Posterior cingulate gyrus (tissue), 11 donors: ENCODE measurements at regions not wholly inside any gene's neighbourhood (a gene's known extent, or its start where the extent isn't known, plus 50 kb on each side); places are given as distances from the start of the nearest gene placed in this dataset.

Experiments used
- DNase-seq, 10 donors: peaks; one replicate each; pipeline versions ENCODE4 v3.0.0 to v3.0.0-alpha.2; 2020 to 2021; ENCODE audit warnings: mixed read lengths in 3 of 10
- intact Hi-C: fragments of 100-400 bp; cut with DNase I; formaldehyde crosslinking; loops from one replicate; pipeline ENCODE4 v1.15.1; 2023

DNA sequence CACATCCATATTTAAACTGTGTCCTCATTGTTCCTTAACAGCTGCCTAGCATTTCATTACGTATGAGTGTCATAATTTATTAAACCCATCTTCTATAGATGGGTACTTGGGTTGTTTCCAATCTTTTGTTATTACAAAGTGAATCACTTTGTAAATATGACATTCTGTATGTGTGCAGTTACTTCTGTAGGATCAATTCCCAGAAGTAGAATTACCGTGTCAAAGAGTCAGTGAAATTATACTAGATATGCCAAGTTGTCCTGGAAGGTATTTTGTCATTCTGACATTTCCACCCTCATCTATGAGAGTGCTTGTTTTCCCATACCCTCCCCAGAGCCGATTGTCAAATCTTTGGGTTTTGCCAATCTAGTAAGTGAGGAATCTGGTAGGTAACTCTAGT is 194.5 kb upstream of the APCDD1 start:
- intact Hi-C loops = no loop called here
- DNase-seq = no peak

DNA sequence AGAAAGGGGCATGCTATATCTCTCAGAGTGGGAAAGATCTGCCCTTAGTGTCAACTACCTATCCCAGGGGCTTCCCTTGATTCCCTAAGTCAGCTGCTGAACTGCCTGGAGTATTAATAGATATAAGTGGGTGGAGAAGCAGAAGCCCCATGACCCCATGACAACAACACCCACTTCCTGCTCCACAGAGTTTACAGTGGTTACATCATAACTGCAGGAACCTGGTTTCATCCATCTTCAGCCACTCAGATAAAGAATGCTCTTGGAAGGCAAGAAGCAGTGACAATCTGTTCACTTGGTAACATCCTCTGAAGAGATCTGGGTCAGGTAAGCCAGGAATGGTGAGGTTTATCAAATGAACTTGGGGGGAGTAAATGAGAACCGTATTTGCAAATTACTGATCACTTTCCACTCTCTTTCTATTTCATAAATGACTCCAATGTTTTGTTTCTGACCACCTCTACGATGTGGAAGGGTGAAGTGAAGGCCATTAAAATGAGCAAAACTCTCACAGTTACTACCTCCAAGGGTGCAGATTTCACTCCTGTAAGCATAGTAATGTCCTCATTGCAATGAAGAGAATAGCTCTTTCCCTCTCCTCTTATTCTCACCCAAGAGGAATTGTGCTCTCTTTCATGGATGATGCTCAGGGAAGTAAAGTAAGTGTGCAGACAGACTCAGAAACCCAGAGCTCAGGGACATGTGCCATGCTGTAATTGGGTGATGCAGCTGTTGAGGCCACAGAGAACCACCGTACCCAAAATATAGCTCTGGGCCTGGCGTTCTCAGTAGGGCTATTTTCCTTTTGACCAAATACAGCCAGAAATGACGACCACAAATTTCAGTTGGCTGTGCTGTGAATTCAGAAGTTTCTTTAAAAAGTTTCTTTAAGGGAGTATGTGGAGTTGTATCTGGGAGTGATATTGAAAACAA is 192.8 kb upstream of the APCDD1 start:
- DNase-seq = no peak
- intact Hi-C loops = no loop called here

DNA sequence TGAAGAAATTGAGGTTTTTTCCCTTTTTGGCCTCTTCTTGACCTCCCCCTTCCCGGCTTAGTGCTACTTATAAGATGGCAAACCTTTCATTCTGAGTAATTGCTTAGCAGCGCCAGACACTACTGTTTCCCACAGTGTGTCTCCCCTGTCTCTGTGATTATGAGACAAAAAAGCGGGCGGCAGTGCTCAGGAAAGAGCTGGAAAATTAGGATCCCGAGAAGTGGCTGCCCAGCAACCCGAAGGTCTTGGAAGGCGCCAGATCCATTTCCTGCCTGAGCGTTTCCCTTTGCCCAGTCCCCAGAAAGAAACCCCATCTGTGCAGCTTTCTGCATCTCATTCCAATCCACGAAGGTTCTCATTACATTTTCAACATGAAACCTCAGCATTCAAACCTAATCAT is 191.9 kb upstream of the APCDD1 start:
- intact Hi-C loops = no loop called here

DNA sequence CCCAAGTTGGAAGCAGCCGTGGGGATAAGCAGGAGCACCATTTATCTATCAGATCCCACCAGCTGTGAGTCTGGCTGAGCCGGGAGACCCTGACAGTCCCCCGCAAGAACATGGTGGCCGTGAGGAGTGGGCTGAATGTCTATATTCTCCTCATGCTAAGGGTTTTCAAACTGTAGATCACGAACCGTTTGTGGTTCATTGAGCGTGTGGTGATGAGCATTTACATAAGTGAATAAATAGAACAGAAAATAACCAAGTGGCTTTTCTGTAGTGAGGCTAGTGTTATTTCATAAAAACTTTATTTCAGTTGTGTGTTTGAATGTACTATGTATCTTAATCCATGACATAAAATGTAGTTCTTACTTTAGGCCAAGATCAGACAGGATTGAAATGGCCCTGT is 190.2 kb upstream of the APCDD1 start:
- intact Hi-C loops = no loop called here
- DNase-seq = no peak

More for the DNA sequence above, 191.9 kb upstream of the APCDD1 start:
- DNase-seq = no peak

DNA sequence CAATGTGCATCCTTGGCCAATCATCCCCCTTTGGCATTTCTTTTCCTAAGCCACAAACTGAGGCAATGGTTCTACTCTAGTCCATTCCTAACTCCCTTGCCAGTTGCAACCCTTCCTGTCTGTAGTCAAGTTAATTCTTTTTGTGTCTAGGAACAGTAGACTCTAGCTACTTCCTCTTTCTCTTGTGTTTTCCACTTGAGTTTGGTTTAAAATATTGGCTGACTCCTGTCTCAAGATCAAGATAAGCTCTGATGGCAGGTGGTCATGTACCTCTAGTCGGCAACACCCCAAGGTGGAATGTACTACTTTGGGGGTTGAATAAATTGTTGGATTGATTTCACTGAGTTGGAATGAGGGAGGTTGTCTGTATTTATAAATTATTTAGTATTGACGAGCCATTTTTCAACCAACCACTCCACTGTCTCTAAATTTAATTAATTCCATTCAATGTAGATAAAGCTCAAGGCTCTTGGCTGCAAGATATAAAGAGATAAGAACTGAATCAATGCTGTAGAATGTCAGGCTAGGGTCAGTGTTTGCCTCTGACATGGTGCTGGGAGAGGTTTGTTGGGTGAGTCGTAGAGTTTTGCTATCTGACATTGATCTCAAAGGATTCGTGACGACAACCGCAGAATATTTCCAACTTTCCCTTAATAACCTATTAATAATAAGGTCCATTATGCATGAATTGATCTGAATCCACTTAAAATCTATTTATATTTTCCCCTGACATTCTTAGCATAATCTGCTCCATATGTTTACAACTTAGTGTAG is 188.7 kb upstream of the APCDD1 start:
- intact Hi-C loops = no loop called here
- DNase-seq = no peak

DNA sequence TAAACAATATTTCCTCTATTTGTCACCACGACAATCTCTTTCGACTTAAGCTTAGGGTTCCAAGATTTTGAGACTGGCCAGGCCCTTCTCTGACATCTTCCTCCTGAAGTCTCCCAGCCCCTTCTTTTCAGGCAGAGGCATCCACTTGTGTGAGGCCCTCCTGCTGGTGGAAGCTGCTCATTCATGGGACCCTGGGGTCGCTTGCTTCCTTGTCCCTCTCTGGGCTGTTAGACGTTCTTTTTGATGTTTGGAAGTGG is 188.2 kb upstream of the APCDD1 start:
- intact Hi-C loops = no loop called here
- DNase-seq = no peak

DNA sequence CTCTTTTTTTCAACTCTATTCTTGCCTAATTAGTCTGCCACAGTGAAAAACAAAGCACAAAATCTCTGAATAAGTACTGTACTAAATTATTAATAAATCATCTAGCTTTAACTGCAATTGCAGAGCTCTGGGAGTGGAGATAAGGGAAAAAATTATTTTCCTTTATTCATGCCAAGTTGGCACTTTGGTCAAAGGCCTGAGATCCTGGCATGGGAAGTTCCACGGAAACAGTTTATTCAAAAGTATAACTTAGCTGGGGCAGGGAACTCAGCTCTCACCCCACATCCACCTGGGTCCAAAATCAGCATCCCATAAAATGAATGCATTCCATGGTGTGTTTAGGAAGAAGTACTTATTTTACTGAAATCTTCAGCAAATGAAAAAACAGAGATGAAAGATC is 185.2 kb upstream of the APCDD1 start:
- intact Hi-C loops = no loop called here
- DNase-seq = no peak

DNA sequence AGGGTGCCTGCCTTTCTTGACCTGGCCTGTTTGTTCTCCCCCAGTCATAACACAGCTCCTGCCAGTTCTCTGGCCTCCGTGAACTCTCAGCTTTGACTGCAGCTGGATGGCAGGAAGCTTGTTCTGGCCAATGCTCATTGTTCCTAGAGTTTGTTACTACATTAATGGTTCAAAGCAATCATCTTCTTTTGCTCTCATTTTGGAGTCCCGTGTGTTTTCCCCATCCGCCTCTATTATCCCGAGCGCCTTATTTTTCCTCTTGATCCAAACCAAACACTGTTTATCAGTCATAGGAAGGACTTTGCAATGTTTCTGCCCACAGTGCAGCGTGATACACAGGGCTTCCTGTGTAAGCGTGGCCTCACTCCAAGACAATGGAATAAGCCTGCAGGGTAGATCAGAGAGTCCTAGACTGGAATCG is 184.3 kb upstream of the APCDD1 start:
- intact Hi-C loops = no loop called here
- DNase-seq = peak in 1 of 10 donors; percentile 34

DNA sequence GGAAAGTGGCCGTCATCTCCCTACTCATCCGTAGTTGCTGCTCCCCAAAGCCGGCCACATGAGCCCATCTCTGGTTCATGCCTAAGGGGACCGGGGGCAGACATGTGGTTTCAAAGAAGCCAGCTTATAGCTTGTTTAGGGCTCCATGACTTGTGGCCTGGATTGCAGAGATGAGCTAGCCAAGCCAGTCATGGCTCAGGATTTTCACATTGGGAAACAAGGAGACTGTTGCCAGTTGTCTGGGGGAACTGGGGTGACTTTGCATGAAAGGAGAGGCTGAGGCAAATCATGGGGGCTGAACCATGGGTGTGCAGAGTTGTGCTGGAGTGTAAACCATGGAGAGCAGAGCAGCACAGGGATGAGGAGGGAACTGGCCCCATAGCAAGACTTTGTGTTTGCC is 183.0 kb upstream of the APCDD1 start:
- no peak for DNase-seq
- intact Hi-C loops = no loop called here

DNA sequence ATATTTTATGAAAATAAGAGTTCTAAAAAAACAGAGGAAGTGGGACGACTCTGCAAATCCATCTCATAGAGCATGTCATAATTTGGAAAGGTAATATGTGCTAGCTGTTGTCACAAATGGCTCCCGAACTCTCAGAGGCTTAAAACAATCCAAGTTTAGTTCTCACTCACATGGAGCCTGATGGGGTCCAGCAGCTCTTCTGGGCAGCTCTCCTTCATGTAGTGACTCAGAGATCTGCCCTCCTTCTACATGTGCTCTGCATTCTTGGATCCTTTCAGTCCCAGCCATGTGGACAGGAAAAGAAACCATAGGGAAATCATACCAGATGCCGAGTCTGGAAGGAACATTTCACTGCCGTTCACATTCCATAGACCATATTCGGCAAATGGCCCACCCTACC is 180.1 kb upstream of the APCDD1 start:
- no peak for DNase-seq
- intact Hi-C loops = no loop called here

DNA sequence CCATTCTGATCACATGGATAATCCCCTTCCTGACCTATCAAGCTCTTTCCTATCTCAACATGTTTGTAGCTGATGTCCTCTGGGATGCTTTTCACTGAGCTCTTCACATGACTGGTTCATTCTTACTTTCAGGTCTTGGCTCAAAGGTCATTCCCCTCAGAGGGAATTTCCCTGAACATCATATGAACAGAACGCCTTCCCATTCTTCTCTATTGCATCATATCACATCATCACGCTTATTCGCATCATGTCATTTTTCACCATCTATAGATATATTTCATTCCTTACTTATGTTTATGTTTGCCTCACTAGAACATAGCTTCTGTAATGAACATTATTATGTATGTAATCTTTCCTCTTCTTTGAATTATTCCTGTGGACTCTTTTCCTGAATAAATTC is 178.9 kb upstream of the APCDD1 start:
- intact Hi-C loops = no loop called here
- DNase-seq = no peak

DNA sequence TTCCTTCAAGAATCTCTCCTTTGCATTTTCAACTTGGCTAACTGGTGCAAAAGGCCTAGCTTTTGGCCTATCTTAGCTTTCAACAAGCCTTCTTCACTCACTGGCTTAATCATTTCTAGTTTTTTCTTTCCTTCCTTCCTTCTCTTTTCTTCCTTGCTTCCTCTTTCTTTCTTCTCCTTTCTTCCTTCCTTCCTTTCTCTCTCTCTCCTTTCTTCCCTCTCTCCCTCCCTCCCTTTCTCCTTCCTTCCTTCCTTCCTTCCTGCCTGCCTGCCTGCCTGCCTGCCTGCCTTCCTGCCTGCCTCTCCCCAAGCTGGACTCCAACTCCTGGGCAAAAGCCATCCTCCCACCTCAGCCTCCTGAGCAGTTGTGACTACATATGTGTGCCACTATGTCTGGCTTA is 176.2 kb upstream of the APCDD1 start:
- intact Hi-C loops = no loop called here
- DNase-seq = no peak

DNA sequence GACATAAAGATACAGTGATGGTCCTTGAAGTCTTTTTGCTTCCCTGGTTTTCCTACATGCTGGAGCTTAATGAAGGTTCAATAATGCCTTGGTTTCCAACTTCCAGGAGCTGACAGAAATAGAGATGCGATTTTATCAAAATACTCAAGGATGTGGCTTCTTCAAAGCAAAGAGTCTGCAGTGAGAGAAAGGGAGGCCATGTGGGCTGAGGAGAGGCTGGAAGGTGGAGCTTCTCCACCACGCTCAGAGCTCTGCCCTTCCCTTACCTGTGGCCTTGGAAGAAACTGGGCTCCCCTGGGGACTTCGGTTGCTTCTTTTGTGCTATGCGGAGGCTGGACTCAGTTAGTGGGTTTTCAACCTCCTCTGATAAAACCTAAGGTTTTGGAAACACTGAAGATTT is 175.0 kb upstream of the APCDD1 start:
- no peak for DNase-seq
- intact Hi-C loops = no loop called here

DNA sequence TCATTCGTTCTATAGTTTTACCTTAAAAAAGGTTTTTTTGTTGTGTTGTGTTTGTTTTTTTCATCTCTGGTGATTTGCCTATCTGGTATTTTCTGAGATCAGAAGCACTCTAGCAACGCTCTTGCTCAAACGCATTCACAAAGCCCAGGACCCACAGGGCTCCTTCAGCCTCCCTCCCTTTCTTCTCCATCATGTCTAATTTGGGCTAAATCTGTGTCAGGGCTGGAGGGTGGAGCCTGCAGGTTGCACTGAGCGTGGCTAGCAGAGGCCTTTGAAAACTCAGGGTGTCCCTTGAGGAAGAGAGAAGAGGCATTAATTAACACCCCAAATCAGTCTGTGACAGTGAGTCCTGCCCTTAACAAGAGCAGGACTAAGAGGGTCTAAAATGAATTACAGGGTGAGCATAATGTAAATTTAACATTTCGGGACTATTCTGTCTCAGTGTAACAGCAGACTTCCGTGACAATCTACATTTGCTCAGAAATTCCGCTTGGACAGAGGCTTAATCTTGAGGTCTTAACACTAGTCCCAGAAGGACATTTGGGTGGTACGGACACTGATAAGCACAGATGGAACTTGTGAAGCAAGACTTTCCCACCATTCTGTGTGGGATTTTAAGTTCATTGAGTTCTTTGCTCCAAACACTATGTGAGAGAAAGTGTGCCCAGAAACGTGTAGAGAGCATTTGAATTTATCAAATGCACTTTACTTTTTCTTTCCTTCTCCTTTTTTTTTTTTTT is 174.4 kb upstream of the APCDD1 start:
- no peak for DNase-seq
- intact Hi-C loops = no loop called here

DNA sequence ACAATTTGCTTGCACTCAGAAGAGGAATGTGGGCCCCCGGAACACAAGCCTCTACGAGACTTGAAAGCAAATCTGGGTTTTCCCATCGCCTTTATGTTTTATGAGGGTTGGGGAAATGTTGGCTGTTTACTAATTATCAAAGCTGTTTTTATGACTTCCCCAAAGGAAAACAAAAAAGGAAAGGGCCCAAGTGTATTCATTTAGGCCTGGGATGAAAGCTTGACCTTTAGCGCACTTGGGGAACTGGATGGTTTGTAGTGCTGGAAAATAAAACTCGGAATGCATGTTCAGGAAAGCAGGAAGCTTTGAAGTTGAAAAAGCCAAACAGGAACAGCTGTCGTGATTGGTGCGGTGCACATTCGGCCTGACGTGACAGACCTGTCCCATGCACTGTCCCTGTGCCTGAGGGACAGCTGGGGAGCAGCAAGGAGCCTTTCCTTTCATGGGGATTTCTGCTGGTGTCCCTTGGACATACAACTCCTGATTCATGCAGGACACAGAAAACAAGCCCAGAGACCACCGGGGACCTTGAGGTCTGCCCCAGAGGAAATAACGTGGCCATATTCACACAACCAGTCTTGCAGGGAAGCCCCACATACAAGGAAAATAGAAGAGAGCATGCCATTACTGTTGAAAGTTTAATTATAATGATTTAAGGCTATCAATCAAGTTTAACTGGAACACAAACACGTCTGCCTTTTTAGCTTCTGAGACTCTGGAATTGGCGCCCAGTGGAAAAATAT is 169.7 kb upstream of the APCDD1 start:
- intact Hi-C loops = no loop called here
- no peak for DNase-seq

DNA sequence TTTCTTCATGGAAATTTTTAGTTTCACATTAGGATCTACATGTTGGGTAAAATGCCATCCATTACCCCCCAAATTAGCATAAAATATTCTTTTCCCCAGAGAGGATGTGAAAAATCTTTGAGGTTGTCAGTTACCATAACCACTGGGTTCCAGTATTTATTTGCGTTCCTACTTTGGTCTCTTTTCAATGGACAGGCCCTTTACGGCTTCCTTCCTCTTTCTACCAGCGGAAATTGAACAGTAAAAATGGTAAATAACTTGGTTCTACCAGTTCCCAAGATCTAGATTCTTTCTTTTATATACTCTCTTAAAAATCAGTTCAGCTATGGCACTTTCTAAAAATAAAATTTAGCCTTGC is 169.2 kb upstream of the APCDD1 start:
- no peak for DNase-seq
- intact Hi-C loops = no loop called here

DNA sequence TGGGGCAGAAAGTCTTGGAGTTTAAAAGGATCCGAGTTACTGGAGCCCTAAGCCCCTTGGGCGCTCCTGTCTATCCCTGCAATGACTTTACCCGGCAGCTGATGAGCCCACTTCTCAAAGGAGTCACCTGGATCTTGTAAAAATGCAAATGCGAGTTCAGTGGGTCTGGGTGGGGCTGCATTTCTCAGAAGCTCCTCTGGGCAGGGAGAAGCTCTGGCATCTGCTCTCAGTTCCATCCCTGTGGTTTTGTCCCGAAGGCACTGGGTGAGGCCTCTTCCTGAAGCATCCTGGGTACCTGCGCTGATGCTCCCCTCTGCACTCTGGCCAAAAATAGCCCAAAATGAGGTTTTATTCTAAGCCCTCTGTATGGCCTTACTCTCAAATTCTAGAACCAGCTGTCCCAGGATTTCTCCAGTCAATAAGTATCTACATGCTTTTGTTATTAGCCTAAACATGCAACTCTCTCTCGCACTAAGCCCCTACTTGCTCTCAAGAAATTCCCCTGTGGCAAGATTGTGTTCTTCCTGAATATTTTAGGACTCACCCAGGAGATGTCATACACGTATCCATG is 167.8 kb upstream of the APCDD1 start:
- intact Hi-C loops = no loop called here
- DNase-seq = no peak

DNA sequence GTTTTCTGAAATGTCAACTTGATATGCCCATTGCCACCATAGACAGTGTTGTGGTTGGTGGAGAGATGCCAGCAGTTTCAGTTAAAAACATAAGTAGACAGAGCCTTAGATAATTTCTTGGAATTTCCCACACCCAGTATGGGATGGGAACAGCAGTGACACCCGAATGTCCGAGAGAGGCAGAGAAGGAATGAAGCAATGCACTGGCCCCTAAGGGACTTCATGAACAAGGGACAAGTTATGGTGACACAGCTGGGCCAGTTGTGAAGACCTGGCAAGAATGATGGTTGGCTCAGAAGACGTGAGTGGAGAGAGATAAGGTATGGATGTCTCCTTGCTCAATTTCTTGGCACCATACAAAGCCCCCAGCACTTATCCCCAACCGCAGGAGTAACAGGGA is 165.2 kb upstream of the APCDD1 start:
- DNase-seq = no peak
- intact Hi-C loops = no loop called here

DNA sequence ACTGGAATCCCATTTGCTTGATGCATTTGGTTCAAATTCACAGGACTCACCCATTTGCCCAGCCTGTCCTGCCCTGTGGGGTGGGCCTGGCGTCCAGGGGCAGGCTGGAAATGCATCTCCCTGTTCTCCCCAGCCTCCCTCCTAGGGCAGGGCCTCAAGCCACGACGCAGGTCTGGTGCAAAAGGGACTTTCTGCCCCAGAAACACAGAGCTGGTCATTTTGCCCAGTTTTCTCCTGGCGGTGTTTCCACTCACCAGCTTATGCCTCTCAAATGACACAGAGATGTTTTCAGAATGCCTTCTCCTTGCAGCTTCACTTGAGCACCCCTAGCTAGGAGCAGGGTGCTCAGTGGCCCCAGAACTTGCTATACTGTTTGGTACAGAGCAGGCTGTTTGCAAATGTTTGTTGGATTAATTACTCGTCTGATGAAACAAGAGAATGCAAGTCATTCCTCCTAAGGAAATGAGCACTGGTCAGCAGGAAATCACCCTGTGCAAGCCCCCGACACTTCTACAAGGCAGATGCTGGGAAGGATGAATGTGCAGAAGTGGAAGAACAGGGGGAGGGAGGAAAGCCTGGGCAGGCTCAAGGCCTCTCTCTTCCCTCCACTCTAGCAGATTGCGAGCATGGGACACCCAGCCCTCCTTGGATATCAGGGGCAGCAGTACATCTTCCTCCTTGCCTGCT is 164.3 kb upstream of the APCDD1 start:
- DNase-seq = no peak
- intact Hi-C loops = no loop called here

DNA sequence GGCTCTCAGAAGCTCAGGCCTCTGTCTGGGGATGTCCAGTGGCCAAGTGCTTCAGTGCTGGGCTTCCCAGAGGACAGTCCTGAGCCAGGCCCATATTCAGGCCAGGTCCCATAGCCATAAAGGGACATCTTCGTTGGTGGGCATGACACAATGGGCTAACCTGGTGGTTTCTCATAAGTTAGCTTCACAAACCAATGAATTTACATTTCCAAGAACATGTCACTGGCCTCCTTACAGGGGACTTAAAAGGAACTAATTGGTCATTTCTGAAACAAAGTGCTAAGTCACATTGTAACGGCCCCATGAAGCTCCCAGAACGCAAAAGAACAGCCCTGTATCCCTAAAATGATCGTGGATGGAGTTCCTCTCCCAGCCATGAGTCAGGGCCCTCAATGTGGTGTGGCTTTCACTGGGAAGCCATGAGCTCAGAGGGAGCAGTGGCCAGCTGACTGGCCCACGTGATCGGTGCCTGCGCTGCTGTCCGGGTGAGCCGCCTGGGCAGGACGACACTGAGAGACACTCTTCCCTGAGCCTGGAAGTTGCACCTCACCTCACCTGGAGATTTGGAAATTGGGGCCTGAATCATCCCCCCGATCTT is 163.7 kb upstream of the APCDD1 start:
- intact Hi-C loops = no loop called here
- DNase-seq = no peak
